Stomach (tissue), 8 donors: ENCODE measurements at regions not wholly inside any gene's neighbourhood (a gene's known extent, or its start where the extent isn't known, plus 50 kb on each side); places are given as distances from the start of the nearest gene placed in this dataset.

Experiments
- DNase-seq, 2 donors: peaks; one replicate each; pipeline versions ENCODE4 v3.0.0 to v3.0.0-alpha.2; 2013 to 2019
- H3K27ac ChIP-seq, 5 donors: fragments of 200-600 bp in 4 of 5; sonication (generic) in 4 of 5; one replicate each; pipeline ENCODE4 v1.5.1; 2013 to 2019; ENCODE audit warnings: mild to moderate bottlenecking in 1 of 5, moderate library complexity in 1 of 5
- H3K27me3 ChIP-seq, 3 donors: fragments of 200-600 bp; sonication (generic); one replicate each; pipeline ENCODE4 v1.5.1; 2017 to 2019; ENCODE audit warnings: mixed run types in 1 of 3
- H3K36me3 ChIP-seq, 4 donors: fragments of 200-600 bp; sonication (generic); 1 replicate in 3 of 4; 2 replicates in 1 of 4; pipeline ENCODE4 v1.5.1; 2016 to 2019
- H3K4me1 ChIP-seq, 4 donors: fragments of 200-600 bp; sonication (generic); one replicate each; pipeline ENCODE4 v1.5.1; 2016 to 2019
- H3K4me3 ChIP-seq, 4 donors: fragments of 200-600 bp; sonication (generic) in 3 of 4; one replicate each; pipeline ENCODE4 v1.5.1; 2016 to 2019; ENCODE audit warnings: mild to moderate bottlenecking in 1 of 4
- H3K9me3 ChIP-seq, 4 donors: fragments of 200-600 bp; sonication (generic); one replicate each; pipeline ENCODE4 v1.5.1; 2016 to 2019
- CTCF ChIP-seq, 7 experiments: fragments of 450-650 bp in 4 of 7; fragments of 200-600 bp in 3 of 7; sonication (generic) in 3 of 7; IDR thresholded peaks; one replicate each; pipeline ENCODE4 v1.5.1; 2016 to 2019; ENCODE audit warnings: antibody characterized with exemption in 7 of 7, control low read depth in 2 of 7, mild to moderate bottlenecking in 1 of 7
- EP300 ChIP-seq: sonication (generic); formaldehyde crosslinking; IDR thresholded peaks from one replicate; pipeline ENCODE4 v1.6.1; 2017; ENCODE audit warnings: antibody characterized with exemption
- POLR2A ChIP-seq, 4 donors: fragments of 450-650 bp; IDR thresholded peaks; one replicate each; pipeline ENCODE4 v1.6.1; 2016; ENCODE audit warnings: antibody characterized with exemption in 4 of 4, control low read depth in 2 of 4, mild to moderate bottlenecking in 1 of 4, moderate library complexity in 1 of 4
- POLR2AphosphoS5 ChIP-seq, 3 donors: sonication (generic); formaldehyde crosslinking; IDR thresholded peaks; one replicate each; pipeline ENCODE4 v1.6.1; 2016; ENCODE audit warnings: antibody characterized with exemption in 3 of 3
- WGBS, 5 donors: extraction: QIAGEN DNeasy Blood & Tissue Kit in 3 of 5; methylation state at CpG; one replicate each; pipeline versions ENCODE4 v1.1.5 to v1.1.7; 2013 to 2018; 5-methylcytosine and 5-hydroxymethylcytosine counted together
- intact Hi-C: fragments of 100-400 bp; cut with DNase I; formaldehyde crosslinking; loops from one replicate; pipeline ENCODE4 v1.15.1; 2023; ENCODE audit warnings: low total_unique reads
- donor health status: healthy with polysubstance abuse.
- donor health status: Bipolar disorder and iron deficiency.
- donor health status: healthy.

GRCh38 chr2:64773461-64774118 lies 119.9 kb upstream of the SERTAD2 start:
- Histone ChIP-seq H3K27me3 (no peaks in the 10 kb centered on the region), H3K36me3 (no peaks in the 10 kb centered on the region), H3K9me3 (peaks cover 0 to 11% (median 8%) of the 10 kb centered on the region in 4 donors), H3K27ac (no peak overlapping the region), H3K4me3 (no peak overlapping the region), H3K4me1 (peaks cover 12 to 26% (median 15%) of the 10 kb centered on the region in 4 donors)
- DNase-seq: no peak
- intact Hi-C loops: loop anchor here (10.0 kb wide), 1 partner anchor 91 kb away; no protein-coding TSS in a partner anchor
- TF ChIP-seq POLR2A (IDR thresholded peaks at IDR 0.05) (no peak), POLR2AphosphoS5 (IDR thresholded peaks at IDR 0.05) (no peak)
- WGBS, 5 donors: 77 to 85% (median 83%) methylated on average over 12 of the region's 12 CpGs

- 92 to 98% (median 94%) methylated on average over 3 of the region's 3 CpGs for WGBS, 5 donors
- Histone ChIP-seq H3K4me3 (no peak overlapping the region), H3K4me1 (peaks cover 0 to 14% (median 5%) of the 10 kb centered on the region in 4 donors), H3K27ac (no peak overlapping the region), H3K9me3 (peaks cover 0 to 11% (median 8%) of the 10 kb centered on the region in 4 donors), H3K27me3 (no peaks in the 10 kb centered on the region), H3K36me3 (no peaks in the 10 kb centered on the region)
- DNase-seq: no peak
- TF ChIP-seq CTCF (IDR thresholded peaks at IDR 0.05) (no peak), EP300 (no peak), POLR2AphosphoS5 (IDR thresholded peaks at IDR 0.05) (no peak), POLR2A (IDR thresholded peaks at IDR 0.05) (no peak)
- intact Hi-C loops: loop anchor here (5.0 to 10.0 kb wide), 2 partner anchors 34 to 87 kb away; no protein-coding TSS in a partner anchor
Measured at GRCh38 chr2:64777841-64778240, 124.1 kb upstream of the SERTAD2 start.

GRCh38 chr2:64779117-64779690 lies 125.5 kb upstream of the SERTAD2 start:
- no peak overlapping the region for H3K4me3 ChIP-seq
- no peaks in the 10 kb centered on the region for H3K36me3 ChIP-seq
- intact Hi-C loops: loop anchor here (5.0 to 10.0 kb wide), 2 partner anchors 33 to 86 kb away; no protein-coding TSS in a partner anchor
- WGBS, 5 donors: 37 to 51% (median 40%) methylated on average over 5 of the region's 5 CpGs
- H3K27me3 ChIP-seq: no peaks in the 10 kb centered on the region
- H3K4me1 ChIP-seq: peaks cover 0 to 14% (median 5%) of the 10 kb centered on the region in 4 donors
- H3K9me3 ChIP-seq: peaks cover 0 to 11% (median 8%) of the 10 kb centered on the region in 4 donors
- TF ChIP-seq POLR2AphosphoS5 (IDR thresholded peaks at IDR 0.05): no peak
- no peak for TF ChIP-seq POLR2A (IDR thresholded peaks at IDR 0.05)
- no peak for TF ChIP-seq EP300
- no peak for TF ChIP-seq CTCF (IDR thresholded peaks at IDR 0.05)
- DNase-seq: no peak
- no peak overlapping the region for H3K27ac ChIP-seq

GRCh38 chr2:64780041-64780440 lies 126.3 kb upstream of the SERTAD2 start:
- Histone ChIP-seq H3K27me3 (no peaks in the 10 kb centered on the region), H3K4me3 (no peak overlapping the region), H3K27ac (no peak overlapping the region), H3K36me3 (no peaks in the 10 kb centered on the region), H3K4me1 (peaks cover 0 to 14% (median 7%) of the 10 kb centered on the region in 4 donors), H3K9me3 (peaks cover 0 to 11% (median 7%) of the 10 kb centered on the region in 4 donors)
- no peak for DNase-seq
- 81 to 87% (median 86%) methylated on average over 6 of the region's 6 CpGs for WGBS, 5 donors
- intact Hi-C loops: no loop called here
- TF ChIP-seq POLR2A (IDR thresholded peaks at IDR 0.05): no peak
- TF ChIP-seq EP300: no peak
- TF ChIP-seq POLR2AphosphoS5 (IDR thresholded peaks at IDR 0.05): no peak
- TF ChIP-seq CTCF (IDR thresholded peaks at IDR 0.05): no peak
